ENCODE measurements at regions not wholly inside any gene's neighbourhood (a gene's known extent, or its start where the extent isn't known, plus 50 kb on each side); places are given as distances from the start of the nearest gene placed in this dataset.

GRCh38 chr9:30900706-30901105 is 1483.7 kb upstream of the ACO1 start (continued):
- TF ChIP-seq, protein P1, sequence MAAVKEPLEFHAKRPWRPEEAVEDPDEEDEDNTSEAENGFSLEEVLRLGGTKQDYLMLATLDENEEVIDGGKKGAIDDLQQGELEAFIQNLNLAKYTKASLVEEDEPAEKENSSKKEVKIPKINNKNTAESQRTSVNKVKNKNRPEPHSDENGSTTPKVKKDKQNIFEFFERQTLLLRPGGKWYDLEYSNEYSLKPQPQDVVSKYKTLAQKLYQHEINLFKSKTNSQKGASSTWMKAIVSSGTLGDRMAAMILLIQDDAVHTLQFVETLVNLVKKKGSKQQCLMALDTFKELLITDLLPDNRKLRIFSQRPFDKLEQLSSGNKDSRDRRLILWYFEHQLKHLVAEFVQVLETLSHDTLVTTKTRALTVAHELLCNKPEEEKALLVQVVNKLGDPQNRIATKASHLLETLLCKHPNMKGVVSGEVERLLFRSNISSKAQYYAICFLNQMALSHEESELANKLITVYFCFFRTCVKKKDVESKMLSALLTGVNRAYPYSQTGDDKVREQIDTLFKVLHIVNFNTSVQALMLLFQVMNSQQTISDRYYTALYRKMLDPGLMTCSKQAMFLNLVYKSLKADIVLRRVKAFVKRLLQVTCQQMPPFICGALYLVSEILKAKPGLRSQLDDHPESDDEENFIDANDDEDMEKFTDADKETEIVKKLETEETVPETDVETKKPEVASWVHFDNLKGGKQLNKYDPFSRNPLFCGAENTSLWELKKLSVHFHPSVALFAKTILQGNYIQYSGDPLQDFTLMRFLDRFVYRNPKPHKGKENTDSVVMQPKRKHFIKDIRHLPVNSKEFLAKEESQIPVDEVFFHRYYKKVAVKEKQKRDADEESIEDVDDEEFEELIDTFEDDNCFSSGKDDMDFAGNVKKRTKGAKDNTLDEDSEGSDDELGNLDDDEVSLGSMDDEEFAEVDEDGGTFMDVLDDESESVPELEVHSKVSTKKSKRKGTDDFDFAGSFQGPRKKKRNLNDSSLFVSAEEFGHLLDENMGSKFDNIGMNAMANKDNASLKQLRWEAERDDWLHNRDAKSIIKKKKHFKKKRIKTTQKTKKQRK (IDR thresholded peaks at IDR 0.05; ENCODE audit: low read depth, low read length) = no peak
- TF ChIP-seq, protein P2, sequence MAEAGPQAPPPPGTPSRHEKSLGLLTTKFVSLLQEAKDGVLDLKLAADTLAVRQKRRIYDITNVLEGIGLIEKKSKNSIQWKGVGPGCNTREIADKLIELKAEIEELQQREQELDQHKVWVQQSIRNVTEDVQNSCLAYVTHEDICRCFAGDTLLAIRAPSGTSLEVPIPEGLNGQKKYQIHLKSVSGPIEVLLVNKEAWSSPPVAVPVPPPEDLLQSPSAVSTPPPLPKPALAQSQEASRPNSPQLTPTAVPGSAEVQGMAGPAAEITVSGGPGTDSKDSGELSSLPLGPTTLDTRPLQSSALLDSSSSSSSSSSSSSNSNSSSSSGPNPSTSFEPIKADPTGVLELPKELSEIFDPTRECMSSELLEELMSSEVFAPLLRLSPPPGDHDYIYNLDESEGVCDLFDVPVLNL (IDR thresholded peaks at IDR 0.05; ENCODE audit: low read depth, low read length) = no peak
- TF ChIP-seq NBN (IDR thresholded peaks at IDR 0.05) = no peak

GRCh38 chr9:30913331-30913730 is 1471.1 kb upstream of the ACO1 start:
- SMC1A ChIA-PET (ENCODE audit: uncharacterized antibody, unreplicated experiment) = no interaction called here
- Histone ChIP-seq H3K27me3 (replicated peaks in 1 of 2; ENCODE audit: control insufficient read depth in 2 of 2, insufficient read depth in 2 of 2, low read length in 1 of 2) (no peaks in the 10 kb centered on the region), H3K9me3 (replicated peaks; ENCODE audit: control insufficient read depth, insufficient read depth, low read length) (no peaks in the 10 kb centered on the region), H3K4me2 (ENCODE audit: control insufficient read depth, insufficient read depth) (no peak overlapping the region), H2AFZ (ENCODE audit: control insufficient read depth, low read depth, low read length) (no peak overlapping the region), H3K79me2 (ENCODE audit: control insufficient read depth, insufficient read depth, low read length) (no peaks in the 10 kb centered on the region), H3K4me3 (no peak overlapping the region), H3K9ac (ENCODE audit: control insufficient read depth, insufficient read depth, low read length) (no peak overlapping the region), H3K4me1 (ENCODE audit: control insufficient read depth, insufficient read depth, low read length) (no peaks in the 10 kb centered on the region), H3K36me3 (ENCODE audit: control insufficient read depth in 2 of 2, insufficient read depth in 2 of 2, low read length in 1 of 2) (no peaks in the 10 kb centered on the region), H3K27ac (ENCODE audit: control insufficient read depth, insufficient read depth) (no peak overlapping the region), H4K20me1 (ENCODE audit: control insufficient read depth, insufficient read depth) (no peaks in the 10 kb centered on the region)
- DNase-seq (ENCODE audit: low read depth, low spot score) (no peak), ATAC-seq (no peak), FAIRE-seq (no peak)
- POLR2A ChIA-PET = no interaction called here
- RAD21 ChIA-PET (ENCODE audit: unreplicated experiment) = no interaction called here
- intact Hi-C loops (cut with micrococcal nuclease; ENCODE audit: unreplicated experiment) = no loop called here
- CTCF ChIA-PET = no interaction called here
- WGBS (ENCODE audit: insufficient coverage, insufficient replicate concordance, low lambda C conversion rate, missing lambda C conversion rate) = 92% methylated on average over 3 of the region's 3 CpGs
- TF ChIP-seq TAF1 (IDR thresholded peaks at IDR 0.05; ENCODE audit: borderline replicate concordance, low read depth, low read length) (no peak), EZH2 (IDR thresholded peaks at IDR 0.05; ENCODE audit: borderline replicate concordance, control insufficient read depth, low read depth, low read length) (no peak), ESRRA (IDR thresholded peaks at IDR 0.05; ENCODE audit: low read length) (no peak), CHD1 (IDR thresholded peaks at IDR 0.05; ENCODE audit: low read depth, low read length) (no peak), BHLHE40 (IDR thresholded peaks at IDR 0.05; ENCODE audit: borderline replicate concordance in 1 of 2, low read depth in 2 of 2, low read length in 1 of 2) (no peak), POLR2AphosphoS2 (IDR thresholded peaks at IDR 0.05; ENCODE audit: low read depth, low read length) (no peak), FOS (IDR thresholded peaks at IDR 0.05; ENCODE audit: borderline replicate concordance, extremely low read depth, insufficient read length) (no peak), RFX5 (IDR thresholded peaks at IDR 0.05; ENCODE audit: low read depth, low read length) (no peak), TBL1XR1 (IDR thresholded peaks at IDR 0.05; ENCODE audit: low read depth, low read length) (no peak), PRDM15 (CRISPR knock-in tag; IDR thresholded peaks at IDR 0.05) (no peak), SMAD1 (IDR thresholded peaks at IDR 0.05; ENCODE audit: low read depth, partially characterized antibody) (no peak), POU2F2 (IDR thresholded peaks at IDR 0.05; ENCODE audit: borderline replicate concordance, low read depth, low read length) (no peak), BACH1 (IDR thresholded peaks at IDR 0.05; ENCODE audit: borderline replicate concordance) (no peak), NR2F1 (conservative IDR thresholded peaks at IDR 0.05) (no peak)
- no TSS peak for BruUV-seq (replicated peaks)
- in situ Hi-C loops (cut with MboI) = no loop called here
